HEK293 (cell line): ENCODE measurements at regions not wholly inside any gene's neighbourhood (a gene's known extent, or its start where the extent isn't known, plus 50 kb on each side); places are given as distances from the start of the nearest gene placed in this dataset.
A peak's percentile ranks its signal among the peaks of the same experiment; 100 is the strongest.

Experiments
- CTCF ChIA-PET: fragments of 350-600 bp; formaldehyde crosslinking; extraction: SDS; loops from one replicate; lab custom pipeline; 2021; ENCODE audit warnings: antibody characterized with exemption; lab: Yijun Ruan, JAX
- POLR2A ChIA-PET: fragments of 300-600 bp; formaldehyde crosslinking; extraction: SDS; loops from one replicate; lab custom pipeline; 2020; ENCODE audit warnings: antibody characterized with exemption, inconsistent platforms; lab: Yijun Ruan, JAX
- H3K27ac ChIP-seq: fragments of 200-500 bp; sonication (Bioruptor generic); 2 replicates; pipeline ENCODE4 v1.5.1; 2014; ENCODE audit warnings: low read depth, low read length, control low read depth, inconsistent platforms; ENCODE audit errors: extremely low read depth
- H3K36me3 ChIP-seq, 2 experiments: fragments of 200-500 bp in 1 of 2; sonication (Bioruptor generic) in 1 of 2; 1 replicate in 1 of 2; 2 replicates in 1 of 2; pipeline ENCODE4 v1.5.1; 2014 to 2017; ENCODE audit warnings: inconsistent platforms in 2 of 2, low read length in 2 of 2; ENCODE audit not compliant: control insufficient read depth in 2 of 2, insufficient read depth in 1 of 2
- H3K4me1 ChIP-seq: fragments of 200-500 bp; sonication (Bioruptor generic); 2 replicates; pipeline ENCODE4 v1.5.1; 2014; ENCODE audit warnings: mild to moderate bottlenecking, low read length, inconsistent platforms; ENCODE audit not compliant: control insufficient read depth, insufficient read depth
- H3K4me3 ChIP-seq: 2 replicates; pipeline ENCODE4 v1.5.1; 2011; ENCODE audit warnings: low read depth, mild to moderate bottlenecking, control low read depth, low read length, moderate library complexity
- H3K9me3 ChIP-seq: fragments of 200-500 bp; sonication (Bioruptor generic); 2 replicates; pipeline ENCODE4 v1.5.1; 2014; ENCODE audit warnings: low read depth, low read length, inconsistent platforms; ENCODE audit not compliant: control insufficient read depth, insufficient read depth
- FEZF1 ChIP-seq: fragments of 450-650 bp; formaldehyde crosslinking; IDR thresholded peaks from 2 replicates; pipeline ENCODE4 v1.5.1; 2016; ENCODE audit warnings: missing biosample characterization, missing genetic modification characterization
- KLF7 ChIP-seq: fragments of 450-650 bp; formaldehyde crosslinking; IDR thresholded peaks from 2 replicates; pipeline ENCODE4 v1.5.1; 2016; ENCODE audit warnings: missing biosample characterization, missing genetic modification characterization, borderline replicate concordance
- MEIS1 ChIP-seq: sonication (generic); formaldehyde crosslinking; IDR thresholded peaks from 2 replicates; pipeline ENCODE4 v1.8.1; 2022; ENCODE audit warnings: missing genetic modification reagents, mild to moderate bottlenecking, borderline replicate concordance
- MZF1 ChIP-seq: fragments of 450-650 bp; formaldehyde crosslinking; IDR thresholded peaks from 2 replicates; pipeline ENCODE4 v1.5.1; 2017; ENCODE audit warnings: missing biosample characterization, missing genetic modification characterization, borderline replicate concordance
- ZEB2 ChIP-seq: fragments of 450-650 bp; formaldehyde crosslinking; IDR thresholded peaks from 2 replicates; pipeline ENCODE4 v1.5.1; 2016; ENCODE audit warnings: missing biosample characterization, missing genetic modification characterization
- ZFP3 ChIP-seq: fragments of 450-650 bp; formaldehyde crosslinking; IDR thresholded peaks from 2 replicates; pipeline ENCODE4 v1.5.1; 2016; ENCODE audit warnings: low read depth, missing biosample characterization, missing genetic modification characterization
- ZFP41 ChIP-seq: fragments of 450-650 bp; formaldehyde crosslinking; IDR thresholded peaks from 2 replicates; pipeline ENCODE4 v1.5.1; 2016; ENCODE audit warnings: missing biosample characterization, missing genetic modification characterization, borderline replicate concordance
- ZNF112 ChIP-seq: fragments of 450-650 bp; formaldehyde crosslinking; IDR thresholded peaks from 2 replicates; pipeline ENCODE4 v1.5.0; 2017; ENCODE audit warnings: missing biosample characterization, missing genetic modification characterization
- ZNF114 ChIP-seq: fragments of 450-650 bp; formaldehyde crosslinking; IDR thresholded peaks from 2 replicates; pipeline ENCODE4 v1.5.0; 2017; ENCODE audit warnings: missing biosample characterization, missing genetic modification characterization
- ZNF202 ChIP-seq: fragments of 450-650 bp; formaldehyde crosslinking; IDR thresholded peaks from 2 replicates; pipeline ENCODE4 v1.5.1; 2016; ENCODE audit warnings: missing biosample characterization, missing genetic modification characterization, borderline replicate concordance
- ZNF211 ChIP-seq: fragments of 450-650 bp; formaldehyde crosslinking; IDR thresholded peaks from 2 replicates; pipeline ENCODE4 v1.5.1; 2016; ENCODE audit warnings: low read depth, missing biosample characterization, missing genetic modification characterization
- ZNF274 ChIP-seq, 2 experiments: fragments of 200-500 bp in 1 of 2; fragments of 450-650 bp in 1 of 2; sonication (Bioruptor generic) in 1 of 2; formaldehyde crosslinking in 1 of 2; IDR thresholded peaks; 2 replicates each; pipeline versions ENCODE4 v1.5.1 to v1.6.1; 2014 to 2016; ENCODE audit warnings: borderline replicate concordance in 1 of 2, inconsistent platforms in 1 of 2, low read length in 1 of 2, missing biosample characterization in 1 of 2, missing genetic modification characterization in 1 of 2
- ZNF292 ChIP-seq: fragments of 450-650 bp; formaldehyde crosslinking; IDR thresholded peaks from 2 replicates; pipeline ENCODE4 v1.5.1; 2016; ENCODE audit warnings: low read depth, missing biosample characterization, missing genetic modification characterization, borderline replicate concordance
- ZNF658 ChIP-seq: fragments of 450-650 bp; formaldehyde crosslinking; IDR thresholded peaks from 2 replicates; pipeline ENCODE4; 2016; ENCODE audit warnings: missing biosample characterization, missing genetic modification characterization
- ZNF768 ChIP-seq: fragments of 450-650 bp; formaldehyde crosslinking; IDR thresholded peaks from 2 replicates; pipeline ENCODE4 v1.5.1; 2018; ENCODE audit warnings: missing biosample characterization, mild to moderate bottlenecking, missing genetic modification characterization
- ZSCAN18 ChIP-seq: fragments of 450-650 bp; formaldehyde crosslinking; IDR thresholded peaks from 2 replicates; pipeline ENCODE4 v1.5.1; 2016; ENCODE audit warnings: missing biosample characterization, missing genetic modification characterization
- TF ChIP-seq, protein P1 (sequence below): fragments of 450-650 bp; IDR thresholded peaks from 2 replicates; pipeline ENCODE4 v1.5.1; 2018; ENCODE audit warnings: missing biosample characterization, missing genetic modification characterization
- TF ChIP-seq, protein P2 (sequence below): fragments of 450-650 bp; formaldehyde crosslinking; IDR thresholded peaks from 2 replicates; pipeline ENCODE4 v1.5.1; 2016; ENCODE audit warnings: missing biosample characterization, missing genetic modification characterization

- Histone ChIP-seq H3K4me1 (no peaks in the 10 kb centered on the region), H3K27ac (no peak overlapping the region), H3K9me3 (no peaks in the 10 kb centered on the region; the same call in 1 of the 2 replicates), H3K36me3 (no peaks in the 10 kb centered on the region), H3K4me3 (no peak overlapping the region)
- no peak for TF ChIP-seq ZNF202 (tag by site-specific recombination)
- CTCF ChIA-PET, result interaction anchor here (0.6 kb wide), 1 partner anchor 1790 kb away, joined by 4 read pairs; no protein-coding TSS in a partner anchor
- POLR2A ChIA-PET, result no interaction called here
Measured at GRCh38 chr9:86632537-86632936, 278.3 kb upstream of the TUT7 start.

DNA sequence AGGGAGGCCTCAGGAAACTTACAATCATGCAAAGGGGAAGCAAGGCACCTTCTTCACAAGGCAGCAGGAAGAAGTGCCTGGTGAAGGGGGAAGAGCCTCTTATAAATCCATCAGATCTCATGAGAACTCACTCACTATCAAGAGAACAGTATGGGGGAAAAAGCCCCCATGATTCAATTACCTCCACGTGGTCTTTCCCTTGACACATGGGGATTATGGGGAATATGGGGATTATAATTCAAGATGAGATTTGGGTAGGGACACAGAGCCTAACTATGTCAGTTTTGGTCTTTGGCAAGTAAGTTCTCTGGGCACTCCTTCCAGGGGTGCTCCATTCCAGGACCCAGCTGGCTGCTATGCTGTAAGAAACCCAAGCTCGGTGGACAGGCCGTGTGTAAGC, 275.3 kb upstream of the TUT7 start:
- H3K36me3 ChIP-seq, result no peaks in the 10 kb centered on the region
- H3K27ac ChIP-seq, result no peak overlapping the region
- CTCF ChIA-PET, result interaction anchor here (1.0 to 1.1 kb wide), 3 partner anchors 13 to 142 kb away, joined by 3 to 6 read pairs (median 4); no protein-coding TSS in a partner anchor
- H3K9me3 ChIP-seq, result no peaks in the 10 kb centered on the region
- no peaks in the 10 kb centered on the region for H3K4me1 ChIP-seq
- TF ChIP-seq MZF1, result peak; percentile 52; the same call in 1 of the 2 replicates
- TF ChIP-seq ZFP41 (tag by site-specific recombination), result no peak
- TF ChIP-seq, all 188 proteins: peak for 1
- H3K4me3 ChIP-seq, result no peak overlapping the region
- POLR2A ChIA-PET, result no interaction called here

- no peak overlapping the region for H3K4me3 ChIP-seq
- H3K36me3 ChIP-seq, result no peaks in the 10 kb centered on the region
- H3K4me1 ChIP-seq, result no peaks in the 10 kb centered on the region
- POLR2A ChIA-PET, result no interaction called here
- H3K27ac ChIP-seq, result no peak overlapping the region
- CTCF ChIA-PET, result interaction anchor here (1.9 to 3.0 kb wide), 2 partner anchors 11 kb away, joined by 18 to 20 read pairs; no protein-coding TSS in a partner anchor
- H3K9me3 ChIP-seq, result no peaks in the 10 kb centered on the region
- TF ChIP-seq ZNF274 (IDR thresholded peaks at IDR 0.05; ENCODE audit: low read length) (no peak), ZNF274 (tag by site-specific recombination; IDR thresholded peaks at IDR 0.05; ENCODE audit: borderline replicate concordance) (no peak), ZFP3 (tag by site-specific recombination) (no peak), ZSCAN18 (tag by site-specific recombination) (no peak), ZNF114 (tag by site-specific recombination) (no peak), ZNF112 (tag by site-specific recombination) (no peak), ZNF768 (no peak), FEZF1 (tag by site-specific recombination) (no peak), ZNF292 (tag by site-specific recombination) (no peak), ZNF211 (tag by site-specific recombination) (no peak), ZEB2 (no peak), MEIS1 (CRISPR knock-in tag) (no peak), ZNF658 (tag by site-specific recombination) (no peak), KLF7 (tag by site-specific recombination) (no peak)
- TF ChIP-seq, protein P1, sequence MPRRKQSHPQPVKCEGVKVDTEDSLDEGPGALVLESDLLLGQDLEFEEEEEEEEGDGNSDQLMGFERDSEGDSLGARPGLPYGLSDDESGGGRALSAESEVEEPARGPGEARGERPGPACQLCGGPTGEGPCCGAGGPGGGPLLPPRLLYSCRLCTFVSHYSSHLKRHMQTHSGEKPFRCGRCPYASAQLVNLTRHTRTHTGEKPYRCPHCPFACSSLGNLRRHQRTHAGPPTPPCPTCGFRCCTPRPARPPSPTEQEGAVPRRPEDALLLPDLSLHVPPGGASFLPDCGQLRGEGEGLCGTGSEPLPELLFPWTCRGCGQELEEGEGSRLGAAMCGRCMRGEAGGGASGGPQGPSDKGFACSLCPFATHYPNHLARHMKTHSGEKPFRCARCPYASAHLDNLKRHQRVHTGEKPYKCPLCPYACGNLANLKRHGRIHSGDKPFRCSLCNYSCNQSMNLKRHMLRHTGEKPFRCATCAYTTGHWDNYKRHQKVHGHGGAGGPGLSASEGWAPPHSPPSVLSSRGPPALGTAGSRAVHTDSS (tag by site-specific recombination), result no peak
- TF ChIP-seq, protein P2, sequence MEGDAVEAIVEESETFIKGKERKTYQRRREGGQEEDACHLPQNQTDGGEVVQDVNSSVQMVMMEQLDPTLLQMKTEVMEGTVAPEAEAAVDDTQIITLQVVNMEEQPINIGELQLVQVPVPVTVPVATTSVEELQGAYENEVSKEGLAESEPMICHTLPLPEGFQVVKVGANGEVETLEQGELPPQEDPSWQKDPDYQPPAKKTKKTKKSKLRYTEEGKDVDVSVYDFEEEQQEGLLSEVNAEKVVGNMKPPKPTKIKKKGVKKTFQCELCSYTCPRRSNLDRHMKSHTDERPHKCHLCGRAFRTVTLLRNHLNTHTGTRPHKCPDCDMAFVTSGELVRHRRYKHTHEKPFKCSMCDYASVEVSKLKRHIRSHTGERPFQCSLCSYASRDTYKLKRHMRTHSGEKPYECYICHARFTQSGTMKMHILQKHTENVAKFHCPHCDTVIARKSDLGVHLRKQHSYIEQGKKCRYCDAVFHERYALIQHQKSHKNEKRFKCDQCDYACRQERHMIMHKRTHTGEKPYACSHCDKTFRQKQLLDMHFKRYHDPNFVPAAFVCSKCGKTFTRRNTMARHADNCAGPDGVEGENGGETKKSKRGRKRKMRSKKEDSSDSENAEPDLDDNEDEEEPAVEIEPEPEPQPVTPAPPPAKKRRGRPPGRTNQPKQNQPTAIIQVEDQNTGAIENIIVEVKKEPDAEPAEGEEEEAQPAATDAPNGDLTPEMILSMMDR (tag by site-specific recombination), result no peak
Measured at GRCh38 chr9:86626802-86627201, 272.6 kb upstream of the TUT7 start.
